WTC11 (cell line): ENCODE measurements at regions not wholly inside any gene's neighbourhood (a gene's known extent, or its start where the extent isn't known, plus 50 kb on each side); places are given as distances from the start of the nearest gene placed in this dataset.

Source experiments
- ATAC-seq: fragments of 200-7000 bp; cut with Tn5 transposase; 2 replicates; pipeline ENCODE4 v1.10.0; 2021; ENCODE audit warnings: mild to moderate bottlenecking, moderate library complexity
- CTCF ChIA-PET: fragments of 300-600 bp; sonication (Branson Sonifier 250); formaldehyde crosslinking; loops from one replicate; lab custom pipeline; 2021; ENCODE audit warnings: antibody characterized with exemption; lab: Charles Lee
- POLR2A ChIA-PET: fragments of 350-600 bp; sonication (Branson Sonifier 250); formaldehyde crosslinking; loops from one replicate; lab custom pipeline; 2021; ENCODE audit warnings: antibody characterized with exemption; lab: Charles Lee
- DNase-seq: peaks from one replicate; pipeline ENCODE4 v3.0.0; 2021; ENCODE audit warnings: low spot score
- H3K27ac Mint-ChIP-seq: 2 replicates; pipeline ENCODE4 v1.8.0; 2021; ENCODE audit warnings: mixed read lengths
- H3K27me3 Mint-ChIP-seq: 2 replicates; pipeline ENCODE4 v1.8.0; 2021; ENCODE audit warnings: low read depth, mild to moderate bottlenecking, moderate library complexity, mixed read lengths
- H3K36me3 Mint-ChIP-seq: 2 replicates; pipeline ENCODE4 v1.8.0; 2021; ENCODE audit warnings: mixed read lengths
- H3K4me1 Mint-ChIP-seq: 2 replicates; pipeline ENCODE4 v1.8.0; 2022; ENCODE audit warnings: mixed read lengths
- H3K4me3 Mint-ChIP-seq: 2 replicates; pipeline ENCODE4 v1.8.0; 2021; ENCODE audit warnings: mild to moderate bottlenecking, moderate library complexity, mixed read lengths
- H3K9me3 Mint-ChIP-seq: 2 replicates; pipeline ENCODE4 v1.8.0; 2021; ENCODE audit warnings: mixed read lengths
- AR ChIP-seq: fragments of 250-450 bp; sonication (Bioruptor Pico); IDR thresholded peaks from 2 replicates; pipeline ENCODE4 v1.9.0; 2021; ENCODE audit warnings: mild to moderate bottlenecking
- ATF2 ChIP-seq: sonication (generic); formaldehyde crosslinking; IDR thresholded peaks from 2 replicates; pipeline ENCODE4 v1.8.1; 2022; ENCODE audit warnings: low read depth, missing genetic modification reagents, borderline replicate concordance
- E2F5 ChIP-seq: sonication (generic); formaldehyde crosslinking; IDR thresholded peaks from 2 replicates; pipeline ENCODE4 v1.8.1; 2022; ENCODE audit warnings: mild to moderate bottlenecking, moderate library complexity, missing genetic modification reagents
- FOXJ3 ChIP-seq: sonication (generic); formaldehyde crosslinking; IDR thresholded peaks from 2 replicates; pipeline ENCODE4 v1.9.0; 2021; ENCODE audit warnings: missing genetic modification reagents, mild to moderate bottlenecking, borderline replicate concordance
- HMGA2 ChIP-seq: fragments of 250-450 bp; sonication (Bioruptor Pico); IDR thresholded peaks from 2 replicates; pipeline ENCODE4 v1.4.0; 2021; ENCODE audit warnings: mild to moderate bottlenecking, moderate library complexity
- MAX ChIP-seq: sonication (generic); formaldehyde crosslinking; IDR thresholded peaks from 2 replicates; pipeline ENCODE4 v1.8.0; 2022; ENCODE audit warnings: mild to moderate bottlenecking, missing genetic modification reagents
- NFATC4 ChIP-seq: fragments of 250-450 bp; sonication (Bioruptor Pico); IDR thresholded peaks from 2 replicates; pipeline ENCODE4 v1.9.0; 2021; ENCODE audit warnings: mild to moderate bottlenecking
- NFE2L1 ChIP-seq: sonication (generic); formaldehyde crosslinking; IDR thresholded peaks from 2 replicates; pipeline ENCODE4 v1.8.1; 2023; ENCODE audit warnings: missing genetic modification reagents
- NFYB ChIP-seq: sonication (generic); formaldehyde crosslinking; conservative IDR thresholded peaks from 2 replicates; pipeline ENCODE4 v1.8.0; 2022; ENCODE audit warnings: low read depth, missing genetic modification reagents
- NR2C2 ChIP-seq: sonication (generic); formaldehyde crosslinking; IDR thresholded peaks from 2 replicates; pipeline ENCODE4 v1.8.0; 2022; ENCODE audit warnings: mild to moderate bottlenecking, missing genetic modification reagents
- NR3C1 ChIP-seq: sonication (generic); formaldehyde crosslinking; conservative IDR thresholded peaks from 2 replicates; pipeline ENCODE4 v1.8.1; 2023; ENCODE audit warnings: low read depth, mild to moderate bottlenecking, missing genetic modification reagents
- OVOL2 ChIP-seq: fragments of 250-450 bp; sonication (Bioruptor Pico); IDR thresholded peaks from 2 replicates; pipeline ENCODE4 v1.9.0; 2021; ENCODE audit warnings: mild to moderate bottlenecking, borderline replicate concordance
- PREB ChIP-seq: sonication (generic); formaldehyde crosslinking; IDR thresholded peaks from 2 replicates; pipeline ENCODE4 v1.8.1; 2022; ENCODE audit warnings: mild to moderate bottlenecking, missing genetic modification reagents, moderate library complexity, borderline replicate concordance
- SMAD3 ChIP-seq: sonication (generic); formaldehyde crosslinking; IDR thresholded peaks from 2 replicates; pipeline ENCODE4 v1.8.0; 2022; ENCODE audit warnings: missing genetic modification reagents, mild to moderate bottlenecking, borderline replicate concordance
- SP1 ChIP-seq: sonication (generic); formaldehyde crosslinking; conservative IDR thresholded peaks from 2 replicates; pipeline ENCODE4 v1.8.1; 2022; ENCODE audit warnings: missing genetic modification reagents
- ZBTB21 ChIP-seq: sonication (generic); formaldehyde crosslinking; IDR thresholded peaks from 2 replicates; pipeline ENCODE4 v1.8.1; 2023; ENCODE audit warnings: mild to moderate bottlenecking, missing genetic modification reagents, borderline replicate concordance
- ZNF532 ChIP-seq: fragments of 250-450 bp; sonication (Bioruptor Pico); IDR thresholded peaks from 2 replicates; pipeline ENCODE4 v1.9.0; 2021; ENCODE audit warnings: mild to moderate bottlenecking, borderline replicate concordance
- ZNF671 ChIP-seq: fragments of 250-450 bp; sonication (Bioruptor Pico); IDR thresholded peaks from 2 replicates; pipeline ENCODE4 v1.8.0; 2021; ENCODE audit warnings: mild to moderate bottlenecking

- no peak for TF ChIP-seq E2F5
Observed at GRCh38 chr1:87219141-87219540, 109.5 kb upstream of the LMO4 start (continued).

- TF ChIP-seq HMGA2: no peak
- no peak for TF ChIP-seq PREB
- no peak for TF ChIP-seq NFE2L1
- TF ChIP-seq MAX (CRISPR knock-in tag): no peak
- TF ChIP-seq NR3C1 (CRISPR knock-in tag): no peak
- peaks cover 31% of the 10 kb centered on the region for H3K9me3 Mint-ChIP-seq
- H3K4me1 Mint-ChIP-seq: no peaks in the 10 kb centered on the region
- peaks cover 18% of the 10 kb centered on the region for H3K36me3 Mint-ChIP-seq
- no peaks in the 10 kb centered on the region for H3K27me3 Mint-ChIP-seq
- no peak overlapping the region for H3K4me3 Mint-ChIP-seq
- no peak for ATAC-seq
- ChIA-PET POLR2A (no interaction called here), CTCF (interaction anchor here (1.0 kb wide), 1 partner anchor 21 kb away, joined by 3 read pairs; no protein-coding TSS in a partner anchor)
- no peak overlapping the region for H3K27ac Mint-ChIP-seq
- no peak for DNase-seq
Observed at GRCh38 chr1:87219626-87220025, 109.1 kb upstream of the LMO4 start.

GRCh38 chr1:87220993-87221392, 107.7 kb upstream of the LMO4 start:
- H3K36me3 Mint-ChIP-seq: peaks cover 5% of the 10 kb centered on the region; the same call in 1 of the 2 replicates
- TF ChIP-seq NR2C2 (CRISPR knock-in tag) (no peak), SP1 (CRISPR knock-in tag) (no peak), ATF2 (no peak), SMAD3 (CRISPR knock-in tag) (no peak), OVOL2 (CRISPR knock-in tag) (no peak), NFYB (CRISPR knock-in tag) (no peak), ZNF671 (no peak), E2F5 (no peak), NFATC4 (CRISPR knock-in tag) (no peak), FOXJ3 (CRISPR knock-in tag) (no peak)
- H3K4me1 Mint-ChIP-seq: peaks cover 2% of the 10 kb centered on the region
- no peaks in the 10 kb centered on the region for H3K27me3 Mint-ChIP-seq
- ChIA-PET POLR2A (no interaction called here), CTCF (interaction anchor here (1.0 kb wide), 1 partner anchor 110 kb away, joined by 6 read pairs; no protein-coding TSS in a partner anchor)
- H3K4me3 Mint-ChIP-seq: no peak overlapping the region
- H3K9me3 Mint-ChIP-seq: peaks cover 18% of the 10 kb centered on the region
- no peak for DNase-seq
- ATAC-seq: no peak
- no peak overlapping the region for H3K27ac Mint-ChIP-seq

GRCh38 chr1:87224201-87224600, 104.5 kb upstream of the LMO4 start:
- no peak for ATAC-seq
- no peaks in the 10 kb centered on the region for H3K27me3 Mint-ChIP-seq
- H3K27ac Mint-ChIP-seq: no peak overlapping the region
- peaks cover 11% of the 10 kb centered on the region for H3K4me1 Mint-ChIP-seq
- H3K36me3 Mint-ChIP-seq: peaks cover 2% of the 10 kb centered on the region; the same call in 1 of the 2 replicates
- no peak for DNase-seq
- ChIA-PET POLR2A (no interaction called here), CTCF (no interaction called here)
- no peak overlapping the region for H3K4me3 Mint-ChIP-seq
- peaks cover 12% of the 10 kb centered on the region for H3K9me3 Mint-ChIP-seq
- no peak for TF ChIP-seq ZNF532 (CRISPR knock-in tag)
- TF ChIP-seq AR: no peak
- TF ChIP-seq ZBTB21 (CRISPR knock-in tag): no peak
